ENCODE measurements at regions not wholly inside any gene's neighbourhood (a gene's known extent, or its start where the extent isn't known, plus 50 kb on each side); places are given as distances from the start of the nearest gene placed in this dataset.

GRCh38 chr10:29191674-29192073 is 97.2 kb upstream of the LYZL1 start:
- TF ChIP-seq, protein P1, sequence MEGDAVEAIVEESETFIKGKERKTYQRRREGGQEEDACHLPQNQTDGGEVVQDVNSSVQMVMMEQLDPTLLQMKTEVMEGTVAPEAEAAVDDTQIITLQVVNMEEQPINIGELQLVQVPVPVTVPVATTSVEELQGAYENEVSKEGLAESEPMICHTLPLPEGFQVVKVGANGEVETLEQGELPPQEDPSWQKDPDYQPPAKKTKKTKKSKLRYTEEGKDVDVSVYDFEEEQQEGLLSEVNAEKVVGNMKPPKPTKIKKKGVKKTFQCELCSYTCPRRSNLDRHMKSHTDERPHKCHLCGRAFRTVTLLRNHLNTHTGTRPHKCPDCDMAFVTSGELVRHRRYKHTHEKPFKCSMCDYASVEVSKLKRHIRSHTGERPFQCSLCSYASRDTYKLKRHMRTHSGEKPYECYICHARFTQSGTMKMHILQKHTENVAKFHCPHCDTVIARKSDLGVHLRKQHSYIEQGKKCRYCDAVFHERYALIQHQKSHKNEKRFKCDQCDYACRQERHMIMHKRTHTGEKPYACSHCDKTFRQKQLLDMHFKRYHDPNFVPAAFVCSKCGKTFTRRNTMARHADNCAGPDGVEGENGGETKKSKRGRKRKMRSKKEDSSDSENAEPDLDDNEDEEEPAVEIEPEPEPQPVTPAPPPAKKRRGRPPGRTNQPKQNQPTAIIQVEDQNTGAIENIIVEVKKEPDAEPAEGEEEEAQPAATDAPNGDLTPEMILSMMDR (IDR thresholded peaks at IDR 0.05) = no peak
- TF ChIP-seq POLR2AphosphoS5 (IDR thresholded peaks at IDR 0.05; ENCODE audit: low read depth, low read length) (no peak), SIN3A (IDR thresholded peaks at IDR 0.05; ENCODE audit: borderline replicate concordance, insufficient read depth, low read depth, low read length) (no peak), TCF7L2 (IDR thresholded peaks at IDR 0.05; ENCODE audit: low read depth, low read length) (no peak)

All from Panc1 (cell line).